BLaER1 treated with 17β-estradiol and CSF1 and Interleukin-3, amounts not matched to agents 10 nM and 100 nM (cell line): ENCODE measurements at regions not wholly inside any gene's neighbourhood (a gene's known extent, or its start where the extent isn't known, plus 50 kb on each side); places are given as distances from the start of the nearest gene placed in this dataset.

Experiments used
- H3K27ac ChIP-seq, 11 experiments: shearing (Covaris generic); formaldehyde crosslinking; 2 replicates each; pipeline ENCODE4 v1.8.1; 2022
- H3K27me3 ChIP-seq, 11 experiments: shearing (Covaris generic); formaldehyde crosslinking; 2 replicates each; pipeline ENCODE4 v1.8.1; 2022
- H3K36me3 ChIP-seq, 11 experiments: shearing (Covaris generic); formaldehyde crosslinking; 2 replicates each; pipeline ENCODE4 v1.8.1; 2022
- H3K4me1 ChIP-seq, 10 experiments: shearing (Covaris generic); formaldehyde crosslinking; 2 replicates each; pipeline ENCODE4 v1.8.1; 2022
- H3K4me2 ChIP-seq, 11 experiments: shearing (Covaris generic); formaldehyde crosslinking; 2 replicates each; pipeline ENCODE4 v1.8.1; 2022
- H3K4me3 ChIP-seq, 10 experiments: shearing (Covaris generic); formaldehyde crosslinking; 2 replicates each; pipeline ENCODE4 v1.8.1; 2022
- H3K9ac ChIP-seq, 11 experiments: shearing (Covaris generic); formaldehyde crosslinking; 2 replicates each; pipeline ENCODE4 v1.8.1; 2022
- H3K9me3 ChIP-seq, 11 experiments: shearing (Covaris generic); formaldehyde crosslinking; replicated peaks in 1 of 11; 2 replicates each; pipeline ENCODE4 v1.8.1; 2022
- H4K20me1 ChIP-seq, 11 experiments: shearing (Covaris generic); formaldehyde crosslinking; 2 replicates each; pipeline ENCODE4 v1.8.1; 2022
- Cebpa-rat ChIP-seq, 11 experiments: shearing (Covaris generic); IDR thresholded peaks; 2 replicates each; pipeline ENCODE4 v1.8.1; 2022

GRCh38 chr1:195790514-195791168, 817.6 kb downstream of the KCNT2 start:
- H3K36me3 ChIP-seq, result no peaks in the 10 kb centered on the region
- no peak overlapping the region for H3K9ac ChIP-seq
- no peak overlapping the region for H3K4me2 ChIP-seq
- no peaks in the 10 kb centered on the region for H4K20me1 ChIP-seq
- H3K27me3 ChIP-seq, result no peaks in the 10 kb centered on the region
- no peaks in the 10 kb centered on the region for H3K4me1 ChIP-seq
- TF ChIP-seq Cebpa-rat (IDR thresholded peaks at IDR 0.05), result no peak
- peaks cover 10 to 21% (median 15%) of the 10 kb centered on the region in 11 experiments for H3K9me3 ChIP-seq
- no peak overlapping the region for H3K27ac ChIP-seq
- no peak overlapping the region for H3K4me3 ChIP-seq

- H3K4me3 ChIP-seq, result no peak overlapping the region
- no peak overlapping the region for H3K4me2 ChIP-seq
- TF ChIP-seq Cebpa-rat (IDR thresholded peaks at IDR 0.05), result no peak
These were observed 818.9 kb downstream of the KCNT2 start for GRCh38 chr1:195789321-195789720.

GRCh38 chr1:195788721-195789120, 819.5 kb downstream of the KCNT2 start:
- Histone ChIP-seq H4K20me1 (no peaks in the 10 kb centered on the region), H3K36me3 (no peaks in the 10 kb centered on the region), H3K4me1 (no peaks in the 10 kb centered on the region), H3K9me3 (peaks cover 10 to 21% (median 15%) of the 10 kb centered on the region in 11 experiments), H3K9ac (no peak overlapping the region), H3K4me3 (no peak overlapping the region), H3K27ac (no peak overlapping the region), H3K27me3 (no peaks in the 10 kb centered on the region), H3K4me2 (no peak overlapping the region)
- no peak for TF ChIP-seq Cebpa-rat (IDR thresholded peaks at IDR 0.05)

More at GRCh38 chr1:195789321-195789720, 818.9 kb downstream of the KCNT2 start:
- no peaks in the 10 kb centered on the region for H3K36me3 ChIP-seq
- no peak overlapping the region for H3K9ac ChIP-seq
- H3K4me1 ChIP-seq, result no peaks in the 10 kb centered on the region
- no peak overlapping the region for H3K27ac ChIP-seq
- peaks cover 10 to 21% (median 15%) of the 10 kb centered on the region in 11 experiments for H3K9me3 ChIP-seq
- no peaks in the 10 kb centered on the region for H3K27me3 ChIP-seq
- H4K20me1 ChIP-seq, result no peaks in the 10 kb centered on the region

- no peak overlapping the region for H3K4me3 ChIP-seq
- peaks cover under 1 to 11% (median 5%) of the 10 kb centered on the region in 11 experiments; a peak in 21 of 22 replicates for H3K9me3 ChIP-seq
- no peaks in the 10 kb centered on the region for H3K4me1 ChIP-seq
- no peak overlapping the region for H3K4me2 ChIP-seq
- no peaks in the 10 kb centered on the region for H4K20me1 ChIP-seq
- H3K9ac ChIP-seq, result no peak overlapping the region
- no peak for TF ChIP-seq Cebpa-rat (IDR thresholded peaks at IDR 0.05)
- H3K27ac ChIP-seq, result no peak overlapping the region
- H3K27me3 ChIP-seq, result no peaks in the 10 kb centered on the region
- no peaks in the 10 kb centered on the region for H3K36me3 ChIP-seq
These were observed 822.4 kb downstream of the KCNT2 start for GRCh38 chr1:195785830-195786229.

GRCh38 chr1:195773931-195774330, 834.3 kb downstream of the KCNT2 start:
- TF ChIP-seq Cebpa-rat (IDR thresholded peaks at IDR 0.05), result no peak
- H3K4me1 ChIP-seq, result no peaks in the 10 kb centered on the region
- H3K4me3 ChIP-seq, result no peak overlapping the region
- no peaks in the 10 kb centered on the region for H3K36me3 ChIP-seq
- H3K27ac ChIP-seq, result no peak overlapping the region
- no peaks in the 10 kb centered on the region for H3K9me3 ChIP-seq
- H3K9ac ChIP-seq, result no peak overlapping the region
- H3K4me2 ChIP-seq, result no peak overlapping the region
- H4K20me1 ChIP-seq, result no peaks in the 10 kb centered on the region
- H3K27me3 ChIP-seq, result no peaks in the 10 kb centered on the region

- no peak overlapping the region for H3K27ac ChIP-seq
- no peak overlapping the region for H3K4me3 ChIP-seq
- H3K27me3 ChIP-seq, result no peaks in the 10 kb centered on the region
- no peak overlapping the region for H3K4me2 ChIP-seq
- H4K20me1 ChIP-seq, result no peaks in the 10 kb centered on the region
- TF ChIP-seq Cebpa-rat (IDR thresholded peaks at IDR 0.05), result no peak
- no peaks in the 10 kb centered on the region for H3K9me3 ChIP-seq
- no peak overlapping the region for H3K9ac ChIP-seq
- H3K4me1 ChIP-seq, result 0 out of 20 replicates have a peak, but pooled peaks cover 0 to 4% (median 0%) of the 10 kb centered on the region in 10 experiments
- no peaks in the 10 kb centered on the region for H3K36me3 ChIP-seq
These were observed 838.8 kb downstream of the KCNT2 start for GRCh38 chr1:195769461-195769860.

GRCh38 chr1:195768936-195769335, 839.3 kb downstream of the KCNT2 start:
- H3K27ac ChIP-seq, result no peak overlapping the region
- H4K20me1 ChIP-seq, result no peaks in the 10 kb centered on the region
- H3K27me3 ChIP-seq, result no peaks in the 10 kb centered on the region
- TF ChIP-seq Cebpa-rat (IDR thresholded peaks at IDR 0.05), result no peak
- no peak overlapping the region for H3K4me3 ChIP-seq
- H3K9me3 ChIP-seq, result no peaks in the 10 kb centered on the region
- H3K9ac ChIP-seq, result no peak overlapping the region
- no peaks in the 10 kb centered on the region for H3K36me3 ChIP-seq
- 0 out of 20 replicates have a peak, but pooled peaks cover 0 to 4% (median 0%) of the 10 kb centered on the region in 10 experiments for H3K4me1 ChIP-seq
- no peak overlapping the region for H3K4me2 ChIP-seq

GRCh38 chr1:195768377-195768776, 839.9 kb downstream of the KCNT2 start:
- Histone ChIP-seq H3K27me3 (no peaks in the 10 kb centered on the region), H3K9ac (no peak overlapping the region), H3K4me2 (no peak overlapping the region), H4K20me1 (no peaks in the 10 kb centered on the region), H3K27ac (no peak overlapping the region), H3K4me1 (0 out of 20 replicates have a peak, but pooled peaks cover 0 to 4% (median 0%) of the 10 kb centered on the region in 10 experiments), H3K9me3 (no peaks in the 10 kb centered on the region), H3K4me3 (no peak overlapping the region), H3K36me3 (no peaks in the 10 kb centered on the region)
- no peak for TF ChIP-seq Cebpa-rat (IDR thresholded peaks at IDR 0.05)

- no peak overlapping the region for H3K4me3 ChIP-seq
- H3K4me2 ChIP-seq, result no peak overlapping the region
- no peaks in the 10 kb centered on the region for H3K36me3 ChIP-seq
- H3K27ac ChIP-seq, result no peak overlapping the region
- 0 out of 20 replicates have a peak, but pooled peaks cover 0 to 4% (median 0%) of the 10 kb centered on the region in 10 experiments for H3K4me1 ChIP-seq
- no peak for TF ChIP-seq Cebpa-rat (IDR thresholded peaks at IDR 0.05)
- H3K9ac ChIP-seq, result no peak overlapping the region
- H3K27me3 ChIP-seq, result no peaks in the 10 kb centered on the region
- H3K9me3 ChIP-seq, result no peaks in the 10 kb centered on the region
- H4K20me1 ChIP-seq, result no peaks in the 10 kb centered on the region
These were observed 841.5 kb downstream of the KCNT2 start for GRCh38 chr1:195766709-195767108.

- Histone ChIP-seq H3K27me3 (no peaks in the 10 kb centered on the region), H4K20me1 (no peaks in the 10 kb centered on the region), H3K4me2 (no peak overlapping the region), H3K27ac (no peak overlapping the region), H3K4me1 (0 out of 20 replicates have a peak, but pooled peaks cover 0 to 4% (median 0%) of the 10 kb centered on the region in 10 experiments), H3K9me3 (no peaks in the 10 kb centered on the region), H3K4me3 (no peak overlapping the region), H3K9ac (no peak overlapping the region), H3K36me3 (no peaks in the 10 kb centered on the region)
- no peak for TF ChIP-seq Cebpa-rat (IDR thresholded peaks at IDR 0.05)
These were observed 843.1 kb downstream of the KCNT2 start for GRCh38 chr1:195765099-195765498.
